ENCODE measurements at regions not wholly inside any gene's neighbourhood (a gene's known extent, or its start where the extent isn't known, plus 50 kb on each side); places are given as distances from the start of the nearest gene placed in this dataset.

- no peak overlapping the region for H3K4me3 ChIP-seq
- H3K27ac ChIP-seq: no peak overlapping the region
- H3K27me3 ChIP-seq: no peaks in the 10 kb centered on the region
- H3K4me1 ChIP-seq (ENCODE audit: insufficient read depth): no peaks in the 10 kb centered on the region
- H3K36me3 ChIP-seq (replicated peaks; ENCODE audit: insufficient read depth, low read depth): no peaks in the 10 kb centered on the region
- TF ChIP-seq EZH2 (IDR thresholded peaks at IDR 0.05; ENCODE audit: borderline replicate concordance) (no peak), EZH2phosphoT487 (IDR thresholded peaks at IDR 0.05; ENCODE audit: low read depth, severe bottlenecking, unreplicated experiment) (no peak)
- no peak overlapping the region for H2AFZ ChIP-seq
- no peaks in the 10 kb centered on the region for H3K79me2 ChIP-seq
- H3K9me3 ChIP-seq (ENCODE audit: low read depth): no peaks in the 10 kb centered on the region
- no peak overlapping the region for H3K4me2 ChIP-seq
- no peak for DNase-seq (ENCODE audit: low spot score)
- no peaks in the 10 kb centered on the region for H3K9me2 ChIP-seq (replicated peaks; ENCODE audit: insufficient read depth)
- H4K20me1 ChIP-seq (ENCODE audit: insufficient read depth, poor library complexity, severe bottlenecking): no peaks in the 10 kb centered on the region
- WGBS (ENCODE audit: low lambda C conversion rate, missing lambda C conversion rate): 86% methylated on average over 5 of the region's 5 CpGs
Measured at GRCh38 chr12:61846765-61847164, 413.4 kb upstream of the USP15 start.

- DNase-seq (ENCODE audit: low spot score): no peak
- no peak overlapping the region for H2AFZ ChIP-seq
- TF ChIP-seq CTCF (IDR thresholded peaks at IDR 0.05; ENCODE audit: poor library complexity) (no peak), EZH2phosphoT487 (IDR thresholded peaks at IDR 0.05; ENCODE audit: low read depth, severe bottlenecking, unreplicated experiment) (no peak), EZH2 (IDR thresholded peaks at IDR 0.05; ENCODE audit: borderline replicate concordance) (no peak)
- H3K27ac ChIP-seq: no peak overlapping the region
- WGBS (ENCODE audit: low lambda C conversion rate, missing lambda C conversion rate): 82% methylated on average over 7 of the region's 7 CpGs
- H3K9me3 ChIP-seq (ENCODE audit: low read depth): no peaks in the 10 kb centered on the region
- no peaks in the 10 kb centered on the region for H3K79me2 ChIP-seq
- no peaks in the 10 kb centered on the region for H3K36me3 ChIP-seq (replicated peaks; ENCODE audit: insufficient read depth, low read depth)
- H3K27me3 ChIP-seq: no peaks in the 10 kb centered on the region
- H3K4me2 ChIP-seq: no peak overlapping the region
- no peak overlapping the region for H3K4me3 ChIP-seq
- H3K4me1 ChIP-seq (ENCODE audit: insufficient read depth): no peaks in the 10 kb centered on the region
- no peaks in the 10 kb centered on the region for H4K20me1 ChIP-seq (ENCODE audit: insufficient read depth, poor library complexity, severe bottlenecking)
- H3K9me2 ChIP-seq (replicated peaks; ENCODE audit: insufficient read depth): no peaks in the 10 kb centered on the region
Measured at GRCh38 chr12:61848893-61849292, 411.3 kb upstream of the USP15 start.

GRCh38 chr12:61853945-61854344 lies 406.3 kb upstream of the USP15 start:
- Histone ChIP-seq H4K20me1 (ENCODE audit: insufficient read depth, poor library complexity, severe bottlenecking) (no peaks in the 10 kb centered on the region), H2AFZ (no peak overlapping the region), H3K4me1 (ENCODE audit: insufficient read depth) (no peaks in the 10 kb centered on the region), H3K9me3 (ENCODE audit: low read depth) (no peaks in the 10 kb centered on the region), H3K36me3 (replicated peaks; ENCODE audit: insufficient read depth, low read depth) (no peaks in the 10 kb centered on the region), H3K27me3 (no peaks in the 10 kb centered on the region), H3K79me2 (no peaks in the 10 kb centered on the region), H3K4me2 (no peak overlapping the region), H3K27ac (no peak overlapping the region), H3K9me2 (replicated peaks; ENCODE audit: insufficient read depth) (no peaks in the 10 kb centered on the region), H3K4me3 (no peak overlapping the region)
- TF ChIP-seq EZH2phosphoT487 (IDR thresholded peaks at IDR 0.05; ENCODE audit: low read depth, severe bottlenecking, unreplicated experiment): no peak
- no peak for TF ChIP-seq CTCF (IDR thresholded peaks at IDR 0.05; ENCODE audit: poor library complexity)
- TF ChIP-seq EZH2 (IDR thresholded peaks at IDR 0.05; ENCODE audit: borderline replicate concordance): no peak
- no peak for DNase-seq (ENCODE audit: low spot score)

GRCh38 chr12:61854902-61855301 lies 405.3 kb upstream of the USP15 start:
- no peaks in the 10 kb centered on the region for H3K27me3 ChIP-seq
- no peak for TF ChIP-seq EZH2phosphoT487 (IDR thresholded peaks at IDR 0.05; ENCODE audit: low read depth, severe bottlenecking, unreplicated experiment)
- no peak for TF ChIP-seq CTCF (IDR thresholded peaks at IDR 0.05; ENCODE audit: poor library complexity)
- no peak for TF ChIP-seq EZH2 (IDR thresholded peaks at IDR 0.05; ENCODE audit: borderline replicate concordance)
- H2AFZ ChIP-seq: no peak overlapping the region
- no peaks in the 10 kb centered on the region for H4K20me1 ChIP-seq (ENCODE audit: insufficient read depth, poor library complexity, severe bottlenecking)
- no peaks in the 10 kb centered on the region for H3K9me2 ChIP-seq (replicated peaks; ENCODE audit: insufficient read depth)
- H3K4me2 ChIP-seq: no peak overlapping the region
- no peak overlapping the region for H3K27ac ChIP-seq
- no peaks in the 10 kb centered on the region for H3K9me3 ChIP-seq (ENCODE audit: low read depth)
- H3K4me3 ChIP-seq: no peak overlapping the region
- H3K36me3 ChIP-seq (replicated peaks; ENCODE audit: insufficient read depth, low read depth): no peaks in the 10 kb centered on the region
- no peak for DNase-seq (ENCODE audit: low spot score)
- no peaks in the 10 kb centered on the region for H3K79me2 ChIP-seq
- H3K4me1 ChIP-seq (ENCODE audit: insufficient read depth): no peaks in the 10 kb centered on the region

Data from hepatocyte (in vitro differentiated cells).